K562 (cell line): ENCODE measurements at regions not wholly inside any gene's neighbourhood (a gene's known extent, or its start where the extent isn't known, plus 50 kb on each side); places are given as distances from the start of the nearest gene placed in this dataset.

ENCODE experiments used
- CHD4 ChIP-seq: fragments of 200-600 bp; sonication (generic); IDR thresholded peaks from 3 replicates; pipeline ENCODE4 v1.6.1; 2012; ENCODE audit warnings: low read depth, mild to moderate bottlenecking, mixed read lengths, low read length, inconsistent platforms; ENCODE audit not compliant: insufficient read depth, insufficient replicate concordance, poor library complexity, severe bottlenecking
- EZH2 ChIP-seq: IDR thresholded peaks from 2 replicates; pipeline ENCODE4 v1.6.1; 2012; ENCODE audit warnings: low read depth, mild to moderate bottlenecking, inconsistent platforms, low read length, borderline replicate concordance
- GABPB1 ChIP-seq: sonication (generic); formaldehyde crosslinking; IDR thresholded peaks from 2 replicates; pipeline ENCODE4 v1.8.0; 2022; ENCODE audit warnings: mild to moderate bottlenecking, missing genetic modification reagents
- MXI1 ChIP-seq: IDR thresholded peaks from 2 replicates; pipeline ENCODE4 v1.6.1; 2011; ENCODE audit warnings: low read depth, mild to moderate bottlenecking, improper control_type of control experiment, low read length
- MYC ChIP-seq, 2 experiments: fragments of 250-450 bp in 1 of 2; sonication (Bioruptor Pico) in 1 of 2; IDR thresholded peaks; 2 replicates each; pipeline versions ENCODE4 v1.5.1 to v1.6.1; 2012 to 2021; ENCODE audit warnings: low read depth in 2 of 2, borderline replicate concordance in 1 of 2, improper control_type of control experiment in 1 of 2, low read length in 1 of 2, mild to moderate bottlenecking in 1 of 2, moderate library complexity in 1 of 2
- RB1 ChIP-seq: fragments of 450-650 bp; IDR thresholded peaks from 2 replicates; pipeline ENCODE4 v1.6.1; 2017; ENCODE audit warnings: low read depth, mild to moderate bottlenecking
- RFX5 ChIP-seq: IDR thresholded peaks from 2 replicates; pipeline ENCODE4 v1.6.1; 2011; ENCODE audit warnings: low read depth, mild to moderate bottlenecking, improper control_type of control experiment, low read length
- ZNF41 ChIP-seq: fragments of 250-450 bp; sonication (Bioruptor Pico); conservative IDR thresholded peaks from 2 replicates; pipeline ENCODE4 v1.4.0; 2020; ENCODE audit warnings: mild to moderate bottlenecking
- TF ChIP-seq, protein P1 (sequence below): fragments of 250-450 bp; sonication (Bioruptor Pico); IDR thresholded peaks from 2 replicates; pipeline ENCODE4 v1.5.0; 2022; ENCODE audit warnings: mild to moderate bottlenecking
- TF ChIP-seq, protein P2 (sequence below), 3 experiments: IDR thresholded peaks in 2 of 3; conservative IDR thresholded peaks in 1 of 3; 2 replicates each; pipeline ENCODE4 v1.5.1; 2011 to 2012; ENCODE audit warnings: low read length in 3 of 3, mild to moderate bottlenecking in 3 of 3, control low read depth in 2 of 3, improper control_type of control experiment in 1 of 3, inconsistent platforms in 1 of 3, low read depth in 1 of 3, mixed read lengths in 1 of 3, moderate library complexity in 1 of 3; ENCODE audit not compliant: insufficient read depth in 2 of 3

DNA sequence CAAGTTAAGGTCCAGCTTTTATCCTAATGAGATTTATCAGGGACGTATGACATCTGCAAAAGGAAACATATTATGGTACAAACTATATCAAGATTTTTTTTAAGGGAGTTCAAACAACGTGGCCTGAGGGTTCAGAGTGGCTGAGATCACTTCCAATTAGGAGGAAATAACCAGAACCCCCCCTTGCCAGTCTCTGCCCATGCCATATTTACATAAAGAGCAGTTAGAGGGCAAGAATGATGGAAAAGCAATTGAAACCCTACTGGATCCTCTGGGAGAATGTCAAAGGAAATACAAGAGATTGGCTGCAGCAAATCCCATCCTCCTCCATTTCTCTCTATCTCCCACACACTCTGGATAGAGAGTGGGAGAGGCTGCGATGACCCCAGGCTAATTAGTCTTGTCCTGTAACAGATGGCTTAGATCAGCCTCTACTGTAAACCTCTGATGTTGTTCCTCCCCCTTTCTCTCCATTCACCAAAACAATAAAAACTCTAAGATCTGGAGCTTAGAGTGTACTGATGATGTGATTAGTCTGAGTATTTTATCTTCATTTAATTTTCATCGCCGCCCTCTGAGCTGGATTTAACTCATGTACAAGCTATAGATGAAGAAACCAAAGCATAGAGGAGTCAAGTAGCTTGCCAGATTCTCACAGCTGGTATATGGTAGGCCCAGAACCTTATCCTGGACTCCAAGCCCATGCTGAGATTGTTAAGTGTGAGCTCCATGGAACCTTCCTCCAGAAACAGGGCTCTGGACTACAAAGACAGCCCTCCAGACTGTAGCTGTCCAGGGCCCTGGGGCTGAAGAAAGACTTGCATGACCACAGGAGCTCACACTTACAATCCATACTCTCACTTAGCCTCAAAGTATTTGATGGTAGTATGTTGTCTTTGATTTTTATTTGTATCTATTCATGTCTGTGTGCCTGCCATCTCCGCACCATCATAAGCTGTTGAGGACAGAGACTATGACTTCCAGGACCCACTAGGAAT, 54.1 kb upstream of the GNG2 start:
- TF ChIP-seq GABPB1 (CRISPR knock-in tag) (no peak), EZH2 (no peak), CHD4 (no peak), RFX5 (no peak), RB1 (no peak), ZNF41 (CRISPR knock-in tag) (no peak), MYC (IDR thresholded peaks at IDR 0.05; ENCODE audit: low read depth, low read length) (no peak), MYC (CRISPR knock-in tag; IDR thresholded peaks at IDR 0.05; ENCODE audit: borderline replicate concordance, low read depth) (no peak), MXI1 (no peak)
- TF ChIP-seq, protein P1, sequence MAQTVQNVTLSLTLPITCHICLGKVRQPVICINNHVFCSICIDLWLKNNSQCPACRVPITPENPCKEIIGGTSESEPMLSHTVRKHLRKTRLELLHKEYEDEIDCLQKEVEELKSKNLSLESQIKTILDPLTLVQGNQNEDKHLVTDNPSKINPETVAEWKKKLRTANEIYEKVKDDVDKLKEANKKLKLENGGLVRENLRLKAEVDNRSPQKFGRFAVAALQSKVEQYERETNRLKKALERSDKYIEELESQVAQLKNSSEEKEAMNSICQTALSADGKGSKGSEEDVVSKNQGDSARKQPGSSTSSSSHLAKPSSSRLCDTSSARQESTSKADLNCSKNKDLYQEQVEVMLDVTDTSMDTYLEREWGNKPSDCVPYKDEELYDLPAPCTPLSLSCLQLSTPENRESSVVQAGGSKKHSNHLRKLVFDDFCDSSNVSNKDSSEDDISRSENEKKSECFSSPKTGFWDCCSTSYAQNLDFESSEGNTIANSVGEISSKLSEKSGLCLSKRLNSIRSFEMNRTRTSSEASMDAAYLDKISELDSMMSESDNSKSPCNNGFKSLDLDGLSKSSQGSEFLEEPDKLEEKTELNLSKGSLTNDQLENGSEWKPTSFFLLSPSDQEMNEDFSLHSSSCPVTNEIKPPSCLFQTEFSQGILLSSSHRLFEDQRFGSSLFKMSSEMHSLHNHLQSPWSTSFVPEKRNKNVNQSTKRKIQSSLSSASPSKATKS (CRISPR knock-in tag): no peak
- TF ChIP-seq, protein P2, sequence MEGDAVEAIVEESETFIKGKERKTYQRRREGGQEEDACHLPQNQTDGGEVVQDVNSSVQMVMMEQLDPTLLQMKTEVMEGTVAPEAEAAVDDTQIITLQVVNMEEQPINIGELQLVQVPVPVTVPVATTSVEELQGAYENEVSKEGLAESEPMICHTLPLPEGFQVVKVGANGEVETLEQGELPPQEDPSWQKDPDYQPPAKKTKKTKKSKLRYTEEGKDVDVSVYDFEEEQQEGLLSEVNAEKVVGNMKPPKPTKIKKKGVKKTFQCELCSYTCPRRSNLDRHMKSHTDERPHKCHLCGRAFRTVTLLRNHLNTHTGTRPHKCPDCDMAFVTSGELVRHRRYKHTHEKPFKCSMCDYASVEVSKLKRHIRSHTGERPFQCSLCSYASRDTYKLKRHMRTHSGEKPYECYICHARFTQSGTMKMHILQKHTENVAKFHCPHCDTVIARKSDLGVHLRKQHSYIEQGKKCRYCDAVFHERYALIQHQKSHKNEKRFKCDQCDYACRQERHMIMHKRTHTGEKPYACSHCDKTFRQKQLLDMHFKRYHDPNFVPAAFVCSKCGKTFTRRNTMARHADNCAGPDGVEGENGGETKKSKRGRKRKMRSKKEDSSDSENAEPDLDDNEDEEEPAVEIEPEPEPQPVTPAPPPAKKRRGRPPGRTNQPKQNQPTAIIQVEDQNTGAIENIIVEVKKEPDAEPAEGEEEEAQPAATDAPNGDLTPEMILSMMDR (IDR thresholded peaks at IDR 0.05 in 2 of 3, conservative IDR thresholded peaks at IDR 0.05 in 1 of 3; ENCODE audit: insufficient read depth in 2 of 3, low read depth in 1 of 3, low read length in 3 of 3): no peak
